GM18519 (cell line): ENCODE measurements at regions not wholly inside any gene's neighbourhood (a gene's known extent, or its start where the extent isn't known, plus 50 kb on each side); places are given as distances from the start of the nearest gene placed in this dataset.
"Not testable (repeated sequence)": the region's sequence is repeated elsewhere in the genome, so short reads cannot be mapped to it uniquely, and the experiment has no call there.

Source experiments
- ATAC-seq: cut with Tn5 transposase; IDR thresholded peaks from one replicate; pipeline ENCODE4 v1.9.1; 2021; ENCODE audit warnings: mild to moderate bottlenecking, moderate library complexity; ENCODE audit not compliant: unreplicated experiment, low FRiP score

DNA sequence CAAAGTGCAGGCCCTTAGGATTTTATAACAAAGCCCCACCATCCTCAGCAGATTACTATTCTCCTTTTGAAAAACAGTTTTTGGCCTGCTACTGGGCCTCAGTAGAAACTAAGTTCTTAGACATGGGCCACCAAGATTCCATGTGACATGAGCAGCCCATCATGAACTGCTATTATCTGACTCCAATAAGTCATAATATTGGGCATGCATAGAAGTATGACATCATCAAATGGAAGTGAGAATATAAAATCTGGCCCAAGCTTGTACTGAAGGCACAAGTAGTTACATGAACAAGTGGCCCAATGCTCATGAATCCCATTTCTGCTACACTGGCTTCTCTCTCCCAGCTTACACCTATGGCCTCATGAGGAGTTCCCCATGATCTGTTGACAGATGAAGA lies 404.8 kb downstream of the EPHA5 start:
- no peak for ATAC-seq

DNA sequence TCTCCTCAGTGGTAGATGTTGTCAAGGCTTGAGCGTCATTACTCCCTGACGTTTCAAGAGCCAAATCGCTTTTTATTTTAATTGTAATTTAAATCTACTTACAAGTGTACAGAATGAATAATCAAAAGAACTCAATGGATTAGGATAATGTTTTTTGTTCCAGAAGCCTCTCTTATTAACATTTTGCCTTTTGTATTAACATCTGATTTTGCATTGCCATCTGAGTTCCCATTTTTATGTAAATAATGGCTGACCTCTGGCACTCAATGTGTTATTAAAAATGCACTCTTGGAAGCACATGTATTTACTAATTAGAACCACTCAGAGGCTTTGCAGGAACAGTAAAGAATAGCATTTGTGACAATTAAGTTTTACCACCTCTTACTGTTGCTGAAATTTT lies 411.0 kb downstream of the EPHA5 start:
- ATAC-seq = no peak

DNA sequence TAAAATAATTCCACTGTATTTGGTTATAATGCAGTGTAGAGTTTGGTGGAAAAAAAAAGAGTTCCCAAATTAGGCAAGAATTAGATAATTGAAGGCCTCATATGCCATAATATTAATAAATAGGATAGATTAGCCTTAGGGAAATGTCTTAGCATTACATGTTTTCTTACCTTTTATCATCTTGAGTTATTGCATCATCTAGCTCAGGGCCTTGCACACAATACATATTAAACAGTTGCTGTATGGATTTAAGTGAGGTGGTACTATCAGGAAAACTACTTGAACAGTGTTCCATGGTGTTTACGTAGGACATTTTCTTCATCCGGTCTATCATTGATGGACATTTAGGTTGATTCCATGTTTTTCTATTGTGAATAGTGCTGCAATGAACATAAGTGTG lies 419.4 kb downstream of the EPHA5 start:
- no peak for ATAC-seq

DNA sequence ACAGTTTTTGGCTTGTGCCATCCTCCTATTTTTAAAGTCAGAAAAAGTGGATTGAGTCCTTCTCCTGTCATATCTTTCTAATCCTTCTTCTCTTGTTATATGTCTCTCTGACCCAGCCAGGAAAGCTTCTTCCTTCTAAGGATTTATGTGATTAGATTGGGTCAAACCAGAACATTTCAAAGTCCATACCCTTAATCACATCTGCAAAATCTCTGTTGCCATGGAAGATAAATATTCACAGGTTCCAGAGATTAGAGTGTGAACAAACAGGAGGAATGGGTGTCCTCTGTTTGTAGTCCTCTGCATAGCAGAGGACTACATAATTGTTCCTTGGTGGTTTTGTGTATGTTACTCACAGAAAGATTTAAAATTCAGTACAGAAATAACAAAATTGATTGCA lies 421.2 kb downstream of the EPHA5 start:
- no peak for ATAC-seq

DNA sequence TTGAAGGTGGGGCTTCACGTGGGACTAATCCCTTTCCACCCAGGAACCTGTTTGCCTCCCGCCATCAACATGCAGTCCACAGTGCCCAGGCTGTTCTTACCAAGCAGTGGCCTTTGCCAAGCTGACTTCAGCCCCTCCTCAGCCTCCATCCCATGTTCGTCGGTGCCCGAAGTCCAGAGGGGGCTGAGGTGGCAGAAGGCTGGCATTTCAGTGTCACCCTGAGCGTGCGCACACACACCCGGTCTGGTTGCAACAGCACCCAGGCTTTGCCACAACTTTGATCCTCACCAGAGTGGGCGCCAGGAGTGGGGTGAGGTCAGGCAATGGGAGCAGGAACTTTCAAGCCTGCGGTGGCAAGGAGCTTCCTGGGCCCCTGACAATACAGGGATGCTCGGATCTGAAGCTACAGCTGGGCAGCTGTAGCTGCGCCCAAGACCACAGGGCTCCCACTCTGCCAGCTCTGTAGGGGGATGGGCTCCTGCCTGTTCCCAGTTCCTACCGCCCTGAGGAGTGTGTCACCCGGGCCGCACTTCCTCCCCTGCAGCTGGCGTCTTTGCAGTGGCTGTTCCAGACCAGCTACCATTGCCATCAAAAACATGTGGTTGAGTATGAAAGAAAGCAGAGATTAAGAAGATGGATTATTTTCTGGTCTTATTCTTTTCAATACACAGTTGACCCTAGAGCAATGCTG lies 428.0 kb downstream of the EPHA5 start:
- ATAC-seq = no peak

DNA sequence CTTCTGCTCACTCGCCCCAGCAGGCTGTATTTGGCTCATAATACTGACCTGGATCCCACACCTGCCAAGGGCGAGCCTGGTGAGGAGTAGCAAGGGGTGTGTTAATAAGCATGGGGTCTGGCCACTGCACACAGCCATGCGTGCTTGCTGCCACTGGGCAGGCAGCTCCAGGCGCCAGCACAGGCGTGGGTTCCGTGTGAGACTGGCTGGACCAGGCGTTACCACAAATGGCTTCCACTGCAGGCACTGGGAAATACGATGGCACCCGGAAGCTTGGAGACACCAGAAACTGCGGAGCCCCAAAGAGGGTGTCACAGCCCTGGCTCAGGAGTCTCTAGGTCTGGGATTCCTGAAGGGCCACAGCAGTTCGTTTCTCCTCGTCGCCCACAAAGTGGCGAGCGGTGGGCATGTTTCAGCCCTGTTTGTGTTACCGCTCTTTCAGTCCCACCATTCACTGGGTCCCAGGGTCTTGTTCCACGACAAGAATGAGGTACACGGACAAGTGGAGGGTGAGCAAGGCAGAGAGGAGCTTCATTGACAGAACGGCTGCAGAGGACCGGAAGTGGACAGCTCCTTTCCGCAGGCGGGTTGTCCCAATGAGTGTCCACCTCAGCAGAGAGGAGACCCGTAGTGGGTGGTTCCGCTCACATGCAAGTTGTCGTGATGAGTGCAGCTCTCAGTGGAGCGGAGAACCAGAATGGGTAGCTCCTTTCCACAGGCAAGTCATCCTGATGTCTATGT lies 428.9 kb downstream of the EPHA5 start:
- no peak for ATAC-seq

- ATAC-seq = no peak
These were observed 436.2 kb downstream of the EPHA5 start for GRCh38 chr4:65234061-65234460.

- ATAC-seq = no peak
These were observed 442.7 kb downstream of the EPHA5 start for GRCh38 chr4:65227628-65228027.

GRCh38 chr4:65223601-65224000 lies 446.7 kb downstream of the EPHA5 start:
- ATAC-seq = no peak

DNA sequence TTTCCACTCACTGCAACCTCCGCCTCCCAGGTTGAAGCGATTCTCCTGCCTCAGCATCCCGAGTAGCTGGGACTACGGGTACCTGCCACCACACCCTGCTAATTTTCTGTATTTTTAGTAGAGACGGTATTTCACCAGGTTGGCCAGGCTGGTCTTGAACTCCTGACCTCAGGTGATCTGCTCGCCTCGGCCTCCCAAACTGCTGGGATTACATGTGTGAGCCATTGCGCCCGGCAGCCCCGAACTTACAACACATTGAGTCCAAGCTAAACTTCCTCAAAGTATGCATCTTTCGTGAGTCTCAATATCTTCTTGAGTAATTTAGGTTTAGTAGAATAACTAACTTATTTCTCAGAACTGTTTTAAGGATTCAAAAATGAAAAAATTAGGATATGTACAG lies 447.2 kb downstream of the EPHA5 start:
- not testable (repeated sequence) for ATAC-seq

- ATAC-seq = no peak
These were observed 453.1 kb downstream of the EPHA5 start for GRCh38 chr4:65217179-65217578.

DNA sequence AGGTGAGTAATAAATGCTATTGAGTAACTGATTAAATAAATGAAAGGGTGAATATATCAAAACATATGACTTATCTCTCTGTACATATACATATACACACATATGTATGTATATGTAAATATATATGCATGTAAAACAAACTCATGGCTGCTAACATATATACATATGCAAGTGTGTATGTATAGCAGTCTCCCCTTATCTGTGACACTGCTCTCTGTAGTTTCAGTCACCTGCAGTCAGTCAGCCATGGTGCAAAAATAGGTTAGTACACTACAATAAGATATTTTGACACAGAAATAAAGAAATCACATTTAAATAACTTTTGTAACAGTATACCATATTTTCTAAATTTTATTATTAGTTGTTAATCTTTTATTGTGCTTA lies 467.4 kb downstream of the EPHA5 start:
- ATAC-seq = no peak

DNA sequence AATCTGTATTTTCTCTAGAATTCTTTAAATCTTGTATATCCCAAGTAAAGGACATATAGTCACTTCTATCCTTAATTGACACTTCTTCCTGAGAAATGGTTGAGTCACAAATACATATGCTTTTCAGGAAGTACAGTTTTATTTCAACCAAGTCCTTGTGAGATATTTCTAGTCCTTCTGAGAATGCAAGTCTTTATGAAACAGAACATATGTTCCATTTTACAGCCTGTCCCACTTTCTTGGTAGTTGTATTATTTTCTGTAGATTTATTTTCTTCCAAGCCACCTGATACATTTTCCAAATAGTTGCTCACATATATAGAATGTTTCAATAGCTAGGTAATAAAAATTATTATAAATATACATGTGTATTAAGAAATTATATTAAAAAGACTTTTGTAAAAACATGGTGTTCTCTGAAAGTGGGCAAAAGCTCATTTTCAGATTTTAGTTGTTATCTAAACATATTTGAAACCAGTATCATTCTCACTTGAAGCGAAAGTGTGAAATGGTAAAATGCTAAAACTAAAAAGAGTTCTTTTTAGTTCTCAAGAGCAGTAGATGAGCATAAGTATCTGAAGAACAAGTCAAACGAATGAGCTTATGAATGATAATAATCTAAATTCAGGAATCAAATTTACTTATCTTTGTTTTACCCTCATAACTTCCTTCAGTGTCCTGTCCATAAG lies 468.0 kb downstream of the EPHA5 start:
- no peak for ATAC-seq

DNA sequence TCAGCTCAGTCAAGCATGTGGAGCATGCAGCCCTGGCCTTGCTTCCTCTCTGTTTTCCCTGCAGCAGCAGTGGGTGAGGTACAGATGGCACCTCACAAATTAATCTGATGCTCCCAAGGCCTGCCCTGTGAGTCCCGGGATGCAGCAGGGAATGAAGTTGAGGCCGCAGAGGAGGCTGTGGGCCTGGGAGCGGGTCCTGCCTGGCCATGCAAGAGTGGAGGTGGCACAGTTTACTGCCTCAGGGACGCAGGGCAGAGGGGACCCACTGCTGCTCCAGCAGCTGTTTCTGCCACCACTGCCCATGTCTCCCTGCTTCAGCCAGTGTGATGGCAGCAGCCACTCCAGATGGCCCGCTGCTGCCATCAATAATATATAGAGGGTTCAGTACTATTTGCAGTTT lies 474.6 kb downstream of the EPHA5 start:
- ATAC-seq = no peak

- no peak for ATAC-seq
These were observed 475.3 kb downstream of the EPHA5 start for GRCh38 chr4:65195002-65195401.

- ATAC-seq = no peak
These were observed 476.3 kb downstream of the EPHA5 start for GRCh38 chr4:65193985-65194384.

DNA sequence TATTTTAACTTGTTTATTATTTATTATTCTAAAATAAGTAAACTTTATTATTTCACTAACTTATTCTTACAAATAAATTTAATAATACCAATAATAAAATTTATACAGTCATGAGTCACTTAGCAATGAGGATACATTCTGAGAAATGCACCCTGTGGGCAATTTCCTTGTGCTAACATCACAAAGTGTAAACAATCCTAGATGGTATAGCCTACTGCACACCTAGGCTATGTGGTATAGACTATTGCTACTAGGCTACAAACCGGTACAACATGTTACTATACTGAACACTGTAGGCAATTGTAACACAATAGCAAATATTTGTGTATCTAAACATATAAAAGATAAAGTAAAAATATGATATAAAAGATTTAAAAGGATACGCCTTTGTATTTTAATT lies 479.5 kb downstream of the EPHA5 start:
- ATAC-seq = no peak

- ATAC-seq = no peak
These were observed 494.7 kb downstream of the EPHA5 start for GRCh38 chr4:65175585-65175984.

DNA sequence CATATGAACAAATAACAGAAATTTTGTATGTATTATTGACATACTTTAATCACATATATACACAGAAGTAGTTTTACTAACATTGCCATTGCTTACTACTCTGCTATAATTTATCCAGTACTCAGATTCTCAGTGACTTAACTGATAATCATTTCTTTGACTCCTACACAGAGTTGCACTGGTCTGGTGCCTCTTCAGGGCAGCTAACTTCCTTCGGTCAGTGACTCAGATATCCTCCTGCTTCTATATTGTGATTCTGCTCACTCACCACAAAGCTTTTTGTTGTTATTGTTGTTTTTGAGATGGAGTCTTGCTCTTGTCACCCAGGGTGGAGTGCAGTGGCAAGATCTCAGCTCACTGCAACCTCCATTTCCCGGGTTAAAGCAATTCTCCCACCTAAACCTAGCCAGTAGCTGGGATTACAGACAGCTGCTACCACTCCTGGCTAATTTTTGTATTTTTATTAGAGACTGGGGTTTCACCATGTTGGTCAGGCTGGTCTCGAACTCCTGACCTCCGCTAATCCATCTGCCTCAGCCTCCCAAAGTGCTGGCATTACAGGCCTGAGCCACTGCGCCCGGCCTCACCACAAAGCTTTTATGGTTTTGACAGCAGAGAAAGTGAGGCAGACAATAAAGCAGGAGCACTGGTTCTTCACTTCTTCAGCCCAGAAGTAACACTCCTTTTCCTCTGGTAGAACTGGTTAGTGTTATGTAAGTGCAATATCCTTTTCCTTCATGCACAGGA lies 499.3 kb downstream of the EPHA5 start:
- ATAC-seq = no peak

GRCh38 chr4:65167719-65168118 lies 502.6 kb downstream of the EPHA5 start:
- ATAC-seq = no peak

GRCh38 chr4:65152205-65152604 lies 518.1 kb downstream of the EPHA5 start:
- ATAC-seq = no peak
